Aorta (tissue), 5 donors: ENCODE measurements at regions not wholly inside any gene's neighbourhood (a gene's known extent, or its start where the extent isn't known, plus 50 kb on each side); places are given as distances from the start of the nearest gene placed in this dataset.
"Not testable (repeated sequence)": the region's sequence is repeated elsewhere in the genome, so short reads cannot be mapped to it uniquely, and the experiment has no call there.

Experiments
- ATAC-seq: fragments of 200-7000 bp; cut with Tn5 transposase; one replicate; pipeline ENCODE4 v1.9.1; 2022; ENCODE audit warnings: moderate library complexity; ENCODE audit not compliant: low FRiP score
- DNase-seq, 2 donors: peaks; one replicate each; pipeline ENCODE4 v3.0.0-alpha.2; 2020
- H3K27ac ChIP-seq, 2 donors: one replicate each; pipeline ENCODE4 v1.5.1; 2013; ENCODE audit warnings: low read length in 2 of 2, mild to moderate bottlenecking in 2 of 2, moderate library complexity in 2 of 2, control low read depth in 1 of 2, inconsistent platforms in 1 of 2, low read depth in 1 of 2
- H3K27me3 ChIP-seq, 2 donors: one replicate each; pipeline ENCODE4 v1.6.1; 2013; ENCODE audit warnings: control low read depth in 1 of 2, low read length in 1 of 2, mild to moderate bottlenecking in 1 of 2, moderate library complexity in 1 of 2; ENCODE audit not compliant: insufficient read depth in 2 of 2, control insufficient read depth in 1 of 2
- H3K36me3 ChIP-seq, 2 donors: one replicate each; pipeline ENCODE4 v1.6.1; 2013; ENCODE audit warnings: control low read depth in 1 of 2, low read length in 1 of 2, mild to moderate bottlenecking in 1 of 2; ENCODE audit not compliant: insufficient read depth in 2 of 2, control insufficient read depth in 1 of 2
- H3K4me1 ChIP-seq, 2 donors: one replicate each; pipeline ENCODE4 v1.6.1; 2013; ENCODE audit warnings: low read length in 2 of 2, control low read depth in 1 of 2, mild to moderate bottlenecking in 1 of 2, moderate library complexity in 1 of 2; ENCODE audit not compliant: insufficient read depth in 2 of 2, control insufficient read depth in 1 of 2
- H3K4me3 ChIP-seq, 2 donors: one replicate each; pipeline ENCODE4 v1.5.1; 2013; ENCODE audit warnings: low read length in 2 of 2, control low read depth in 1 of 2, mild to moderate bottlenecking in 1 of 2
- H3K9me3 ChIP-seq: one replicate; pipeline ENCODE4 v1.6.1; 2013; ENCODE audit warnings: mild to moderate bottlenecking, low read length; ENCODE audit not compliant: control insufficient read depth
- WGBS, 2 donors: extraction: QIAGEN DNeasy Blood & Tissue Kit; methylation state at CpG; one replicate each; pipeline ENCODE4 v1.1.7; 2013; 5-methylcytosine and 5-hydroxymethylcytosine counted together
- intact Hi-C, 2 donors: fragments of 100-400 bp; cut with DNase I; formaldehyde crosslinking; loops; one replicate each; pipeline versions ENCODE4 v1.14.2 to v1.15.0; 2022
- donor health status: healthy with polysubstance abuse.
- donor health status: Bipolar disorder and iron deficiency.
- donor health status: DM: no; HTN: no; CAD: no.
- donor health status: DM: no; HTN: no; CAD: no.
- donor health status: DM: yes; HTN: yes; CAD: no.

GRCh38 chr4:165806613-165807012 lies 66.4 kb upstream of the TLL1 start:
- H3K9me3 ChIP-seq: peaks cover 2% of the 10 kb centered on the region
- H3K27me3 ChIP-seq: no peaks in the 10 kb centered on the region
- ATAC-seq (no peak), DNase-seq (no peak)
- intact Hi-C loops: no loop called here
- H3K4me3 ChIP-seq: no peak overlapping the region
- H3K27ac ChIP-seq: no peak overlapping the region
- no peaks in the 10 kb centered on the region for H3K36me3 ChIP-seq
- no peaks in the 10 kb centered on the region for H3K4me1 ChIP-seq

- ATAC-seq: no peak
- DNase-seq: no peak
- no peak overlapping the region for H3K27ac ChIP-seq
- no peaks in the 10 kb centered on the region for H3K36me3 ChIP-seq
- H3K4me1 ChIP-seq: no peaks in the 10 kb centered on the region
- intact Hi-C loops: no loop called here
- H3K4me3 ChIP-seq: no peak overlapping the region
- 81 to 84% methylated on average over 2 of the region's 2 CpGs for WGBS, 2 donors
- no peaks in the 10 kb centered on the region for H3K27me3 ChIP-seq
- peaks cover 2% of the 10 kb centered on the region for H3K9me3 ChIP-seq
Measured at GRCh38 chr4:165810726-165811125, 62.3 kb upstream of the TLL1 start.

GRCh38 chr4:165813606-165814005 lies 59.4 kb upstream of the TLL1 start:
- H3K4me3 ChIP-seq: no peak overlapping the region
- no peak for DNase-seq
- H3K9me3 ChIP-seq: peaks cover 2% of the 10 kb centered on the region
- H3K4me1 ChIP-seq: no peaks in the 10 kb centered on the region
- no peak for ATAC-seq
- no peaks in the 10 kb centered on the region for H3K27me3 ChIP-seq
- no peak overlapping the region for H3K27ac ChIP-seq
- intact Hi-C loops: no loop called here
- no peaks in the 10 kb centered on the region for H3K36me3 ChIP-seq

- 63 to 66% methylated on average over 4 of the region's 4 CpGs for WGBS, 2 donors
- H3K36me3 ChIP-seq: no peaks in the 10 kb centered on the region
- no peaks in the 10 kb centered on the region for H3K4me1 ChIP-seq
- no peak for DNase-seq
- ATAC-seq: no peak
- H3K4me3 ChIP-seq: no peak overlapping the region
- H3K27ac ChIP-seq: no peak overlapping the region
- H3K27me3 ChIP-seq: no peaks in the 10 kb centered on the region
- no peaks in the 10 kb centered on the region for H3K9me3 ChIP-seq
- intact Hi-C loops: no loop called here
Measured at GRCh38 chr4:165814256-165815020, 58.6 kb upstream of the TLL1 start.

GRCh38 chr4:165819126-165819525 lies 53.9 kb upstream of the TLL1 start:
- DNase-seq, intact Hi-C loops, H3K27me3 ChIP-seq, H3K4me1 ChIP-seq, H3K27ac ChIP-seq, ATAC-seq, H3K36me3 ChIP-seq, H3K4me3 ChIP-seq, H3K9me3 ChIP-seq: not testable (repeated sequence)
- WGBS, 2 donors: 90 to 93% methylated on average over 6 of the region's 6 CpGs
